NCI-H2227 (cell line): ENCODE measurements at regions not wholly inside any gene's neighbourhood (a gene's known extent, or its start where the extent isn't known, plus 50 kb on each side); places are given as distances from the start of the nearest gene placed in this dataset.
"Not testable (repeated sequence)": the region's sequence is repeated elsewhere in the genome, so short reads cannot be mapped to it uniquely, and the experiment has no call there.

Experiments
- DNase-seq: peaks from one replicate; lab custom pipeline; 2025; ENCODE audit not compliant: unreplicated experiment; lab: John Stamatoyannopoulos, UW

GRCh38 chr4:171378323-171378722, 434.9 kb upstream of the GALNTL6 start:
- no peak for DNase-seq

- DNase-seq, result no peak
Measured at GRCh38 chr4:171376724-171377123, 436.5 kb upstream of the GALNTL6 start.

- no peak for DNase-seq
Measured at GRCh38 chr4:171353535-171353934, 459.7 kb upstream of the GALNTL6 start.

- DNase-seq, result no peak
Measured at GRCh38 chr4:171348090-171348489, 465.1 kb upstream of the GALNTL6 start.

GRCh38 chr4:171342646-171343045, 470.6 kb upstream of the GALNTL6 start:
- no peak for DNase-seq

- DNase-seq, result no peak
Measured at GRCh38 chr4:171340258-171340657, 472.9 kb upstream of the GALNTL6 start.

- DNase-seq, result no peak
Measured at GRCh38 chr4:171334549-171334948, 478.7 kb upstream of the GALNTL6 start.

- no peak for DNase-seq
Measured at GRCh38 chr4:171308661-171309060, 504.5 kb upstream of the GALNTL6 start.

GRCh38 chr4:171298048-171298718, 515.0 kb upstream of the GALNTL6 start:
- DNase-seq, result not testable (repeated sequence)

GRCh38 chr4:171288816-171289432, 524.3 kb upstream of the GALNTL6 start:
- DNase-seq, result no peak

GRCh38 chr4:171281359-171281758, 531.8 kb upstream of the GALNTL6 start:
- no peak for DNase-seq

- DNase-seq, result no peak
Measured at GRCh38 chr4:171279131-171279530, 534.1 kb upstream of the GALNTL6 start.

GRCh38 chr4:171266671-171267070, 546.5 kb upstream of the GALNTL6 start:
- no peak for DNase-seq

GRCh38 chr4:171265190-171265818, 547.9 kb upstream of the GALNTL6 start:
- no peak for DNase-seq

GRCh38 chr4:171256223-171256622, 557.0 kb upstream of the GALNTL6 start:
- no peak for DNase-seq

- no peak for DNase-seq
Measured at GRCh38 chr4:171246948-171247347, 566.3 kb upstream of the GALNTL6 start.

- DNase-seq, result no peak
Measured at GRCh38 chr4:171242831-171243230, 570.4 kb upstream of the GALNTL6 start.

- DNase-seq, result no peak
Measured at GRCh38 chr4:171239196-171239595, 574.0 kb upstream of the GALNTL6 start.

GRCh38 chr4:171235521-171235920, 577.7 kb upstream of the GALNTL6 start:
- DNase-seq, result no peak

- DNase-seq, result not testable (repeated sequence)
Measured at GRCh38 chr4:171229354-171229753, 583.9 kb upstream of the GALNTL6 start.

- no peak for DNase-seq
Measured at GRCh38 chr4:171221181-171221580, 592.0 kb upstream of the GALNTL6 start.

GRCh38 chr4:171203425-171203824, 609.8 kb upstream of the GALNTL6 start:
- DNase-seq, result no peak
